Panc1 (cell line): ENCODE measurements at regions not wholly inside any gene's neighbourhood (a gene's known extent, or its start where the extent isn't known, plus 50 kb on each side); places are given as distances from the start of the nearest gene placed in this dataset.

Experiments used
- ATAC-seq: fragments of 200-7000 bp; cut with Tn5 transposase; 2 replicates; pipeline ENCODE4 v1.9.1; 2020; ENCODE audit warnings: mild to moderate bottlenecking, moderate library complexity
- BruUV-seq: library from RNA; stranded (reverse); fragments of 400-500 nt; replicated peaks from 2 replicates; lab custom pipeline; 2021; lab: Mats Ljungman, UMichigan
- CTCF ChIA-PET: fragments of 300-600 bp; sonication (Branson Sonifier 250); formaldehyde crosslinking; loops from one replicate; lab custom pipeline; 2022; ENCODE audit warnings: antibody characterized with exemption; lab: Charles Lee
- POLR2A ChIA-PET: fragments of 300-600 bp; sonication (Branson Sonifier 250); formaldehyde crosslinking; loops from one replicate; lab custom pipeline; 2022; ENCODE audit warnings: antibody characterized with exemption; lab: Charles Lee
- DNase-seq: peaks from one replicate; pipeline ENCODE4 v3.0.0-alpha.2; 2010; ENCODE audit warnings: low read depth, low spot score
- H3K27ac ChIP-seq: 2 replicates; pipeline ENCODE4 v1.5.1; 2011; ENCODE audit warnings: mild to moderate bottlenecking, low read length, inconsistent platforms
- H3K27me3 ChIP-seq: fragments of 200-500 bp; sonication (Bioruptor generic); 2 replicates; pipeline ENCODE4 v1.6.0; 2014; ENCODE audit warnings: low read length, inconsistent platforms; ENCODE audit not compliant: control insufficient read depth, insufficient read depth
- H3K36me3 ChIP-seq: fragments of 200-500 bp; sonication (Bioruptor generic); 2 replicates; pipeline ENCODE4 v1.5.1; 2014; ENCODE audit warnings: inconsistent platforms, mild to moderate bottlenecking, low read length, moderate library complexity; ENCODE audit not compliant: control insufficient read depth, insufficient read depth
- H3K4me1 ChIP-seq: 2 replicates; pipeline ENCODE4 v1.5.1; 2011; ENCODE audit warnings: inconsistent platforms, mild to moderate bottlenecking, low read length, moderate library complexity; ENCODE audit not compliant: control insufficient read depth, insufficient read depth
- H3K4me3 ChIP-seq, 2 experiments: 2 replicates each; pipeline ENCODE4 v1.5.1; 2011 to 2012; ENCODE audit warnings: low read depth in 2 of 2, low read length in 2 of 2, mild to moderate bottlenecking in 2 of 2, inconsistent platforms in 1 of 2, moderate library complexity in 1 of 2
- H3K9me3 ChIP-seq: fragments of 200-500 bp; sonication (Bioruptor generic); 2 replicates; pipeline ENCODE4 v1.5.1; 2014; ENCODE audit warnings: low read depth, mild to moderate bottlenecking, inconsistent platforms, low read length, moderate library complexity; ENCODE audit not compliant: control insufficient read depth, insufficient read depth
- POLR2AphosphoS5 ChIP-seq: IDR thresholded peaks from 2 replicates; pipeline ENCODE4 v1.6.1; 2012; ENCODE audit warnings: mild to moderate bottlenecking, low read depth, low read length, moderate library complexity
- SIN3A ChIP-seq: IDR thresholded peaks from 2 replicates; pipeline ENCODE4 v1.6.1; 2012; ENCODE audit warnings: low read depth, mild to moderate bottlenecking, low read length, moderate library complexity, borderline replicate concordance; ENCODE audit not compliant: insufficient read depth
- TCF7L2 ChIP-seq: IDR thresholded peaks from 2 replicates; pipeline ENCODE4 v1.6.1; 2011; ENCODE audit warnings: mild to moderate bottlenecking, low read depth, low read length, inconsistent platforms
- in situ Hi-C: cut with HindIII; loops from 2 replicates; pipeline ENCODE4 v1.10.0; 2016; ENCODE audit warnings: low sequenced_read_pairs, low pct_unique_long_range_greater_than_20kb
- intact Hi-C: fragments of 100-400 bp; cut with micrococcal nuclease; formaldehyde crosslinking; loops from one replicate; pipeline ENCODE4 v1.10.0; 2022; ENCODE audit not compliant: unreplicated experiment
- TF ChIP-seq, protein P1 (sequence below), 2 experiments: IDR thresholded peaks; 2 replicates each; pipeline ENCODE4 v1.6.1; 2011 to 2012; ENCODE audit warnings: low read depth in 2 of 2, control low read depth in 1 of 2, low read length in 1 of 2, mild to moderate bottlenecking in 1 of 2, moderate library complexity in 1 of 2; ENCODE audit not compliant: insufficient read depth in 1 of 2
- TF ChIP-seq, protein P2 (sequence below): fragments of 450-650 bp; IDR thresholded peaks from 2 replicates; pipeline ENCODE4 v1.5.1; 2017; ENCODE audit warnings: mild to moderate bottlenecking

DNA sequence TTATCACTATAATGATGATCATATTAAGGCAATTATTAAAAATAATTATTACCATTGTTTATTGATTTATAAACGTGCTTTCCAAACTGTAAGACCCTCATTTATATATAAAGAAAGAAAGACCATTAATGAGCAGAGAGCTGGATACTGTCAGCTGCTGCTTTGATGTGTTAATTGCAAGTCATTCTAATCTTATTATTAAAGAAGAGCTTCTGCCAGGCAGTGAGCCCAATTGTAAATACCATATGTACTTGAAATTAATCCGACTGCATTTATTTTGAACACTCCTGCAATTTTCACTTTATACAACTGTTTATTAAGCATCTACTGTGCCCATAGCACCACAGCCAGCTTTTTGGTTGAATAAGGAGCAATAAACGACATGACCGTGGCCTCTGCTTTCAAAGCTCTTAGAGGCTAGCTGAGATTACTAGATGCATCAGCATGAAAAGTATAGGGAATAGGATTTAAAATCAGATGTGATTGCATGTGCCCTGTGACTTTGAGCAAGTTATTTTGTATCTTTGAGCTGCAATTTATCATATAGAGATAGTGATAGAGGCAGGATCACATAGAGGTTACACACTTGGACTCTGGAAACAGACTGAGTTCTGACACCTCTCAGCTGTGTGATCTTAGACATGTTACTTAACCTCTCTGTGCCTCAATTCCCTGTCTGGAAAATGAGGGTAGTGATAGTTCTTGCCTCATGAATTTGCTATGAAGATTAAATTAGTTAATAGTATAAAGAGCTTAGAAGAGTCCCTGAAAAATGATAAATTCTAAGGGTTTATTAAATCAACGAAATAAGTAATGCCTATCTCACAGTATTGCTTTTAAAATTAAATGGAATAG, 83.4 kb downstream of the MYCN start:
- intact Hi-C loops, result no loop called here
- DNase-seq, result no peak
- no TSS peak for BruUV-seq
- in situ Hi-C loops, result no loop called here
- ChIA-PET POLR2A (no interaction called here), CTCF (no interaction called here)
- Histone ChIP-seq H3K4me3 (no peak overlapping the region), H3K36me3 (no peaks in the 10 kb centered on the region), H3K4me1 (no peaks in the 10 kb centered on the region), H3K27me3 (peaks cover 2% of the 10 kb centered on the region; the same call in 1 of the 2 replicates), H3K9me3 (no peaks in the 10 kb centered on the region), H3K27ac (no peak overlapping the region)
- TF ChIP-seq, protein P1, sequence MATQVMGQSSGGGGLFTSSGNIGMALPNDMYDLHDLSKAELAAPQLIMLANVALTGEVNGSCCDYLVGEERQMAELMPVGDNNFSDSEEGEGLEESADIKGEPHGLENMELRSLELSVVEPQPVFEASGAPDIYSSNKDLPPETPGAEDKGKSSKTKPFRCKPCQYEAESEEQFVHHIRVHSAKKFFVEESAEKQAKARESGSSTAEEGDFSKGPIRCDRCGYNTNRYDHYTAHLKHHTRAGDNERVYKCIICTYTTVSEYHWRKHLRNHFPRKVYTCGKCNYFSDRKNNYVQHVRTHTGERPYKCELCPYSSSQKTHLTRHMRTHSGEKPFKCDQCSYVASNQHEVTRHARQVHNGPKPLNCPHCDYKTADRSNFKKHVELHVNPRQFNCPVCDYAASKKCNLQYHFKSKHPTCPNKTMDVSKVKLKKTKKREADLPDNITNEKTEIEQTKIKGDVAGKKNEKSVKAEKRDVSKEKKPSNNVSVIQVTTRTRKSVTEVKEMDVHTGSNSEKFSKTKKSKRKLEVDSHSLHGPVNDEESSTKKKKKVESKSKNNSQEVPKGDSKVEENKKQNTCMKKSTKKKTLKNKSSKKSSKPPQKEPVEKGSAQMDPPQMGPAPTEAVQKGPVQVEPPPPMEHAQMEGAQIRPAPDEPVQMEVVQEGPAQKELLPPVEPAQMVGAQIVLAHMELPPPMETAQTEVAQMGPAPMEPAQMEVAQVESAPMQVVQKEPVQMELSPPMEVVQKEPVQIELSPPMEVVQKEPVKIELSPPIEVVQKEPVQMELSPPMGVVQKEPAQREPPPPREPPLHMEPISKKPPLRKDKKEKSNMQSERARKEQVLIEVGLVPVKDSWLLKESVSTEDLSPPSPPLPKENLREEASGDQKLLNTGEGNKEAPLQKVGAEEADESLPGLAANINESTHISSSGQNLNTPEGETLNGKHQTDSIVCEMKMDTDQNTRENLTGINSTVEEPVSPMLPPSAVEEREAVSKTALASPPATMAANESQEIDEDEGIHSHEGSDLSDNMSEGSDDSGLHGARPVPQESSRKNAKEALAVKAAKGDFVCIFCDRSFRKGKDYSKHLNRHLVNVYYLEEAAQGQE (IDR thresholded peaks at IDR 0.05; ENCODE audit: insufficient read depth in 1 of 2, low read depth in 2 of 2, low read length in 1 of 2), result no peak
- no peak for TF ChIP-seq TCF7L2
- TF ChIP-seq POLR2AphosphoS5, result no peak
- TF ChIP-seq, protein P2, sequence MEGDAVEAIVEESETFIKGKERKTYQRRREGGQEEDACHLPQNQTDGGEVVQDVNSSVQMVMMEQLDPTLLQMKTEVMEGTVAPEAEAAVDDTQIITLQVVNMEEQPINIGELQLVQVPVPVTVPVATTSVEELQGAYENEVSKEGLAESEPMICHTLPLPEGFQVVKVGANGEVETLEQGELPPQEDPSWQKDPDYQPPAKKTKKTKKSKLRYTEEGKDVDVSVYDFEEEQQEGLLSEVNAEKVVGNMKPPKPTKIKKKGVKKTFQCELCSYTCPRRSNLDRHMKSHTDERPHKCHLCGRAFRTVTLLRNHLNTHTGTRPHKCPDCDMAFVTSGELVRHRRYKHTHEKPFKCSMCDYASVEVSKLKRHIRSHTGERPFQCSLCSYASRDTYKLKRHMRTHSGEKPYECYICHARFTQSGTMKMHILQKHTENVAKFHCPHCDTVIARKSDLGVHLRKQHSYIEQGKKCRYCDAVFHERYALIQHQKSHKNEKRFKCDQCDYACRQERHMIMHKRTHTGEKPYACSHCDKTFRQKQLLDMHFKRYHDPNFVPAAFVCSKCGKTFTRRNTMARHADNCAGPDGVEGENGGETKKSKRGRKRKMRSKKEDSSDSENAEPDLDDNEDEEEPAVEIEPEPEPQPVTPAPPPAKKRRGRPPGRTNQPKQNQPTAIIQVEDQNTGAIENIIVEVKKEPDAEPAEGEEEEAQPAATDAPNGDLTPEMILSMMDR, result no peak
- no peak for TF ChIP-seq SIN3A
- no peak for ATAC-seq

DNA sequence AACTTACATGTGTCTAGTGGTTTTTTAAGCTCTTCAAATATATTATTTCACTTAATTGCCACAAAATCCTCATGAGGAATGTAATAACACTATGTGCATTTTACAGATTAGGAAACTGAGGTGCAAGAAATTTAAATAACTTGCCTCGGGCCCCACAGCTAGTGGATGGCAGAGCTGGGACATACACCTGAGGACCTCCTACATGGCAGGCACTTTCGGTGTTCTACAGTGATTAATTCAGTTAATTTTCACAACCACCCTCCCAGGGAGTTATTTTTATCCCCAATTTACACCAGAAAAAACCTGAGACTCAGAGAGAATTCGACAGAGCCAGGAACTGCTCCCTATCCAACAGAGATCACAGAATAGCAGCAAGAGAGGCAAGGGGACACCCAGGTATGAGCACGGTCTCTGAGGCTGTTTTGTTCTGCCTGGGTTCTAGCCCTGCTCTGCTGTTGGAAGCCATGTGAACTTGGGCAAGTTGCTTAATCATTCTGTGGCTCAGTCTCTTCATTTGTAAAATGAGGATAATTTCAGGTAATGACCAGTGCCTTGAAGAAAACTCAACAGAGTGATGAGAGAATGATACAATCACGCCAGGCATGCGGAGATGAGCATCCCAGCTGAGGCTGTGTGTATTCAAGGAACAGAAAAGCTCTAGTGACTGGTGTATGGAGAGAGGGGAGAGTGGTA, 82.3 kb downstream of the MYCN start:
- DNase-seq (no peak), ATAC-seq (no peak)
- CTCF ChIA-PET, result no interaction called here
- POLR2A ChIA-PET, result interaction anchor here (0.6 kb wide), 1 partner anchor 66 kb away, joined by 7 read pairs; no protein-coding TSS in a partner anchor
- in situ Hi-C loops, result no loop called here
- H3K36me3 ChIP-seq, result no peaks in the 10 kb centered on the region
- H3K4me3 ChIP-seq, result no peak overlapping the region
- peaks cover 2% of the 10 kb centered on the region; the same call in 1 of the 2 replicates for H3K27me3 ChIP-seq
- H3K9me3 ChIP-seq, result no peaks in the 10 kb centered on the region
- no peaks in the 10 kb centered on the region for H3K4me1 ChIP-seq
- TF ChIP-seq TCF7L2, result no peak
- TF ChIP-seq, protein P2, result no peak
- TF ChIP-seq POLR2AphosphoS5, result no peak
- TF ChIP-seq, protein P1 (IDR thresholded peaks at IDR 0.05; ENCODE audit: insufficient read depth in 1 of 2, low read depth in 2 of 2, low read length in 1 of 2), result no peak
- no peak for TF ChIP-seq SIN3A
- no TSS peak for BruUV-seq
- intact Hi-C loops, result no loop called here
- H3K27ac ChIP-seq, result no peak overlapping the region
